HG02642 (cell line): ENCODE measurements at regions not wholly inside any gene's neighbourhood (a gene's known extent, or its start where the extent isn't known, plus 50 kb on each side); places are given as distances from the start of the nearest gene placed in this dataset.

Experiments
- ATAC-seq: cut with Tn5 transposase; IDR thresholded peaks from one replicate; pipeline ENCODE4 v1.9.1; 2021; ENCODE audit warnings: mild to moderate bottlenecking; ENCODE audit not compliant: unreplicated experiment, poor library complexity

GRCh38 chr13:61874970-61875579 lies 459.4 kb upstream of the PCDH20 start:
- ATAC-seq: no peak

DNA sequence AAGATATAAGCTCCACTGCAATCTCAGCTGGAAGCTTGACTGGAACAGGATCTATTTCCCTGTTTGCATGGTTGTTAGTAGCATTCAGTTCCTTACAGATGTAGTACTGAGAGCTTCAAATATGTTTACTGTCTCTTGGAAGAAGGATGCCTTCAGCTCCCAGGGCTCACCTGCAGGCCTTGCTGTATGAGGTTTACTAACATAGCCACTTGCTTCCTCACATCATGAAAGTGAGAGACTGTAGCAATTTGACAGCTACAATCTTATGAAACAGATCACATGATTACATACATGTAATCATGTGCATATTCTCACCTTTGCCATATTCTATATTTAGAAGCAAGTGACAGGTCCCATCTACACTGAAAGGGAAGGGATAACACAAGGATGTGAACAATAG lies 458.1 kb upstream of the PCDH20 start:
- no peak for ATAC-seq

DNA sequence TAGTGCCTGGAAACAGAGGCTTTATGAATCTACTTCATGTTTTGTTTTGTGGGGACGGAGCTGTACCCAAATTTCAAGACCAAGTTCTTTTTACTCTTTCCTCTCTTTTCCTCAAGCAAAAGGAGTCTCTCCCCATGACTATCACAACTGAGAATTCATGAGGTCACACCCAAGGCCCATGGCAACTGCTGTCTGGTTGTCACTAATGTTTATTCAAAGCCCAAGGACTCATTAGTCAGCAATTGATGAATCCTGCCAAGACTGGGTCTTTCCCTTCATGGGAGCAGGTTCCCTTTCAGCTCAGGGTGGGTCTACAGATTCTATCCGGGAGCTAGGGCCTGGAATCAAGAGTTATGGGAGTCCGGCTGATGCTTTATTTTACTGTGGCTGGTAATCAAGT lies 441.5 kb upstream of the PCDH20 start:
- ATAC-seq: no peak

- ATAC-seq: no peak
These were observed 436.5 kb upstream of the PCDH20 start for GRCh38 chr13:61852116-61852619.

DNA sequence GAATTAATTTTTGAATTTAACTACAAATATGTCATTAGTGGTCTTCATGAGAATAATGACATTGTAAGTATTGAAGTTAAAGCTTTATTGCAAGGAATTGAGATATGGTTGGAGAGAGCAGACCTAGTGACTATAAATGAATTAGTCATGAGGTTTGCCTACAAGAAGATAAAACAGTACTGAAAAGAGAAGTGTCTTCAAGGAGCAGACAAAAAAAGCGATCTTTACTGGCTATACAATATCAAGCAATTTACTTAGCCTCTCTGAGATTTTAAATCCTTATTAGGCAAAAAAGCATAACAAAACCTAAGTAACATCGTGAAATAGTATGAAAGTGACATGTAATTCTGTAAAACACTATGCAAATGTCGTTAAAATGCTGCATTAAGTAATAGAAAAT lies 435.1 kb upstream of the PCDH20 start:
- ATAC-seq: no peak

- ATAC-seq: no peak
These were observed 422.9 kb upstream of the PCDH20 start for GRCh38 chr13:61838568-61838967.

DNA sequence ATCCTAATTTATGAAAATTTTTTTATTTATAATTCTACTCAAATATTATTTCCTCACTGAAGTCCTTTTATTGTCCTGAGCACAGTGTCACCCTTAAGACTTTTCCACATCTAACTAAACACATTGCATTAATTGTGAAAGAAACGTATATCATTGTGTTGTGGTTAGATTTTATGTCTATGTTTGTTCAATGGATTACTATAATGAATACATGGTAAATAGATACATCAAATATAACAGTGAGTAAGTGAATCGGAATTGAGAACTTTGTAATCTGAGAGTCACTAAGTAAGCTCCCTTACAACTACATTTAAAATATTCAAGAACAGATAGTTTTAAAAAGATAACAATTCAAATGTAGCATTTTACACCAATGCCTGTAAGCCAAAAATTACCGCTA lies 417.6 kb upstream of the PCDH20 start:
- ATAC-seq: no peak

GRCh38 chr13:61831026-61831425 lies 415.4 kb upstream of the PCDH20 start:
- ATAC-seq: no peak

- ATAC-seq: no peak
These were observed 414.8 kb upstream of the PCDH20 start for GRCh38 chr13:61830475-61830874.

DNA sequence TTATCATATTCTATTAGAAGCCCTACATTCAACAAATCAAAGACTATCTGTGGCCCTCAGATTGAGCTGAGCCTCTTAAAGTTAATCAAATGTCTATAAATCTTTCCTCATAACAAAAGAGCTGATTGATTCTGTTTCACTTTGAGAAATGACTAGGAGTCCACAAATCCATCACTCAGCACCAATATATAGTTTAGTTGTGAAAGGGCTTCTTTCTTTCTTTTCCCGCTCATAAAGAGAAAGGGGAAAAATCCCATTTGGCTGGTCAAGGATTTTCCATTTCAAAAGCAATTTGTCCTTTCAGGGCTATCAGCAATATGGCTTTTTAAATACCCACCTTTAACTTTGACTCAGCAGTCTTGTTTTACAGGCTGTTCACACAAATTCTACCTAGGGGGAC lies 408.5 kb upstream of the PCDH20 start:
- no peak for ATAC-seq

GRCh38 chr13:61812286-61812685 lies 396.6 kb upstream of the PCDH20 start:
- no peak for ATAC-seq

DNA sequence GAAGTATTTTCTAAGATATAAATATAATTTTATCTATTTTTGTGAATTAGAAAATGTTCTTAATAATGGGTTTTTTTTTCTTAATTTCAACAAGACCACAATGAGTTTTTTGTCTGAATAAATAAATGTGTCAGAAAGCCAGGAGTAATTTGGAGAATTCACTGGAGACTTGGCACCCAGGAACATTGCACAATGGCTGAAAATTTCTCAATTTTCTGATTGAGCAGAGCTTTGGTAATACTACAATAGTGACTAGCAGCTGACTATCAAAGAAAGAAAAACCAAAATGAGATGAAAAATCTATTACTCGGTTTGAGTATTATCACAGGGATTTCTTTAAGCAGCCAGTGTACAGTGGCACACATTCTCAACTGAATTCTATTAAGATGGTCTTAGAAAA lies 394.4 kb upstream of the PCDH20 start:
- no peak for ATAC-seq

- ATAC-seq: no peak
These were observed 381.7 kb upstream of the PCDH20 start for GRCh38 chr13:61797397-61797796.

- ATAC-seq: no peak
These were observed 379.9 kb upstream of the PCDH20 start for GRCh38 chr13:61795580-61795979.

DNA sequence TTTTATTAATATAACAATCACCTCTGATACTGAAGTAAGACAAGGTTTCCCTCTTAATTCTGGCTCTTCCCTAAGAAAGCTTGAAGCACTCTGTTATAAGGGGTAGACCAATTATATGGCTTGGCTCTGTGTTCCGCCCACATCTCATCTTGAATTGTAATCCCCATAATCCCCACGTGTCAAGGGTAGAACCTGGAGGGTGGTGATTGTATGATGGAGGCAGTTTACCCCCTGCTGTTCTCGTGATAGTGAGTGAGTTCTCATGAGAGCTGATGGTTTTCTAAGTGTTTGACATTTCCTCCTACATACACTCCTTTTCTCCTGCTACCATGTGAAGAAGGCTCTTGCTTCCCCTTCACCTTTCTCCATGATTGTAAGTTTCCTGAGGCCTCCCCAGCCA lies 363.8 kb upstream of the PCDH20 start:
- no peak for ATAC-seq

DNA sequence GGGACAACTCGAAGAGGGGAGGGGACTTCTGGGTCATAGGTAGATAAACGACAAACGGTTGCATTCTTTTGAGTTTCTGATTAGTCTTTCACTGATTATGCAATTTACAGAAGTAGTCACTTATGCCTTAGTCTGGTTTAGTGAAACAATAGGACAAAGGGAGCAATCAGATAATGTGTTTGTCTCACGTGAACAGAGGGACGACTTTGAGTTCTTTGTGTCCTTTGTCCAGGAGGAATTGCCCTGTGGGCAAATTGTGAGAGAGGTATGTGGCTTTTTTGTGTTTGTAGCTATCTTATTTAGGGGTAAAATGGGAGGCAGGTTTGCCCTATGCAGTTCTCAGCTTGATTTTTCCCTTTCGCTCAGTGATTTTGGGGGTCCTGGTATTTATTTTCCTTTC lies 362.9 kb upstream of the PCDH20 start:
- ATAC-seq: no peak

GRCh38 chr13:61777899-61778298 lies 362.2 kb upstream of the PCDH20 start:
- no peak for ATAC-seq

- ATAC-seq: no peak
These were observed 361.6 kb upstream of the PCDH20 start for GRCh38 chr13:61777271-61777670.

DNA sequence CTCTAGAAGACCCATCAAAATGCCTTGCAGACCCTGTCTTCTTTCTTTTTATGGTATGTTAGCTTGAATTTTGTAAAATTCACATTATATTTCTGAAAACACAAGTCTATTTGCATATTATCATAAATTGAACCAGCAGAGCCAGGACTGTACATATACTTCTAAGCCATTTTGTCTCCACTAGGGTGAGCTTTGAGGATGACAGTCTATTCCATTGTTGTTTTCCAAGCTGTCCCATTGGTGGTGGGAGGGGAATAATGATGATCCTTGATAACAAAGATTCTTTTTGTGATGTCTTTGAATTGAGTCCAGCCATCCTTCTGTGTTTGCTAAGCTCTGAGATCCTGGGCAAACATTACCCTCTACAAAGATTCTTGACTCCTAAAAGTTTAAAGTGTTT lies 359.3 kb upstream of the PCDH20 start:
- ATAC-seq: no peak

DNA sequence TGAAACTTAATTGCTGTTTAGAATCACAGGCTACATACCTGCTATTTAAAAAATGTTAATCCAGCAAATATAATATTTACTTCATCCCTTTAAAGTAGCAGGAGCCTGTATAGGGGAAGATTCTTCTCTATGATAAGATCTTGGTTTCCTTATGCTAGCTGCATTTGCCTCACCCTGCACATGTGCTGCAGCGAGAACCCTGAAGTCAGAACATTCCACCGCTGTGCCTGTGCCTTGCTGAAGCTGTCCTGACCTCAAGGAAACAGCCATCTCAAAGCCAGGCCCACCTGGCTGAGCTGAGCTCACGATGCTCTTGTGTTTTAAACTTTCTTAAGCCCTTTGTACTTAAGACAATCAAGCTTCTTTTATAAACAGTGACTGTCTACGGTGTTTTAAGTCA lies 355.0 kb upstream of the PCDH20 start:
- ATAC-seq: no peak

GRCh38 chr13:61768175-61768574 lies 352.5 kb upstream of the PCDH20 start:
- no peak for ATAC-seq

DNA sequence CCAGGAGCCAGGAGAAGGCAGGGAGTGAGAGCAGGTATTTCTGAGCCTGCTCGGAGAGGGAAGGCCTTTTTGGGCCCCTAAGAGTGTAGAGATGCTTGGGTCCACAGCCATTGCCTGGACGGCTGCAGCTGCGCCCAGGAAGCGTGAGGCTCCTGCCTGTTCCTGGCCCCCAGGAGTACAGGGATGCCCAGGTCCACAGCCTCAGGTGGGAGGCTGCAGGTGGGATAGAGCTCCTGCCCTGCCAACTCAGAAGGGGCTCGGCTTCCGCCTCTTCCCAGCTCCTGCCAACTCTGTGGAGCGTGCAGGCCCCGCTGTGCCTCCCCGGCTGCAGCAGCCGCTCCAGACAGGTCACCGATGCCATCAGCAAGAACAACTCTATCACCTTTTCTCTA lies 351.0 kb upstream of the PCDH20 start:
- no peak for ATAC-seq
